GM12875 (cell line): ENCODE measurements at regions not wholly inside any gene's neighbourhood (a gene's known extent, or its start where the extent isn't known, plus 50 kb on each side); places are given as distances from the start of the nearest gene placed in this dataset.

Experiments
- H3K4me3 ChIP-seq: one replicate; pipeline ENCODE4 v1.5.1; 2011; ENCODE audit warnings: low read depth, low read length, control low read depth
- CTCF ChIP-seq: IDR thresholded peaks from 2 replicates; pipeline ENCODE4 v1.5.1; 2011; ENCODE audit warnings: low read depth, mild to moderate bottlenecking, control low read depth, inconsistent platforms, low read length, moderate library complexity, borderline replicate concordance; ENCODE audit not compliant: insufficient read depth

- H3K4me3 ChIP-seq: no peak overlapping the region
- TF ChIP-seq CTCF: no peak
Measured at GRCh38 chr20:1712634-1713624, 55.4 kb upstream of the SIRPG start.

GRCh38 chr20:1711826-1712601 is 54.4 kb upstream of the SIRPG start:
- H3K4me3 ChIP-seq: no peak overlapping the region
- no peak for TF ChIP-seq CTCF

GRCh38 chr20:1711266-1711665 is 53.7 kb upstream of the SIRPG start:
- no peak for TF ChIP-seq CTCF
- no peak overlapping the region for H3K4me3 ChIP-seq

- TF ChIP-seq CTCF: no peak
- H3K4me3 ChIP-seq: no peak overlapping the region
Measured at GRCh38 chr20:1710484-1710883, 52.9 kb upstream of the SIRPG start.

- no peak overlapping the region for H3K4me3 ChIP-seq
- TF ChIP-seq CTCF: no peak
Measured at GRCh38 chr20:1707588-1708449, 50.2 kb upstream of the SIRPG start.
